Mesenchymal stem cell (in vitro differentiated cells and primary cell): ENCODE measurements at regions not wholly inside any gene's neighbourhood (a gene's known extent, or its start where the extent isn't known, plus 50 kb on each side); places are given as distances from the start of the nearest gene placed in this dataset.

Experiments used
- DNase-seq: peaks from one replicate; pipeline ENCODE4 v3.0.0-alpha.2; 2013
- H2AFZ ChIP-seq: one replicate; pipeline ENCODE4 v1.6.1; 2013; ENCODE audit warnings: low read depth, mild to moderate bottlenecking, control low read depth, inconsistent platforms, low read length, moderate library complexity
- H2AK5ac ChIP-seq: 2 replicates; pipeline ENCODE4 v1.6.1; 2013; ENCODE audit warnings: low read length, moderate library complexity, mild to moderate bottlenecking, inconsistent platforms; ENCODE audit not compliant: severe bottlenecking
- H2BK120ac ChIP-seq: one replicate; pipeline ENCODE4 v1.6.1; 2013; ENCODE audit warnings: low read depth, mild to moderate bottlenecking, inconsistent platforms, low read length, moderate library complexity
- H2BK12ac ChIP-seq, 2 experiments: one replicate each; pipeline ENCODE4 v1.6.1; 2013; ENCODE audit warnings: inconsistent platforms in 2 of 2, low read length in 2 of 2, mild to moderate bottlenecking in 2 of 2, moderate library complexity in 2 of 2, control low read depth in 1 of 2
- H2BK15ac ChIP-seq: one replicate; pipeline ENCODE4 v1.6.1; 2013; ENCODE audit warnings: mild to moderate bottlenecking, low read depth, inconsistent platforms; ENCODE audit not compliant: poor library complexity, severe bottlenecking
- H2BK5ac ChIP-seq: 2 replicates; pipeline ENCODE4 v1.6.1; 2013; ENCODE audit warnings: low read depth, mild to moderate bottlenecking, low read length, control low read depth, inconsistent platforms; ENCODE audit not compliant: poor library complexity, severe bottlenecking
- H3K14ac ChIP-seq, 2 experiments: one replicate each; pipeline ENCODE4 v1.6.1; 2013; ENCODE audit warnings: inconsistent platforms in 2 of 2, low read length in 2 of 2, control low read depth in 1 of 2, mild to moderate bottlenecking in 1 of 2, moderate library complexity in 1 of 2
- H3K18ac ChIP-seq, 2 experiments: one replicate each; pipeline ENCODE4 v1.6.1; 2013; ENCODE audit warnings: inconsistent platforms in 2 of 2, low read length in 2 of 2, control low read depth in 1 of 2, low read depth in 1 of 2, mild to moderate bottlenecking in 1 of 2
- H3K23ac ChIP-seq, 2 experiments: one replicate each; pipeline ENCODE4 v1.6.1; 2013; ENCODE audit warnings: inconsistent platforms in 2 of 2, low read length in 2 of 2, mild to moderate bottlenecking in 2 of 2, moderate library complexity in 2 of 2, control low read depth in 1 of 2
- H3K27ac ChIP-seq: 2 replicates; pipeline ENCODE4 v1.5.1; 2013; ENCODE audit warnings: mild to moderate bottlenecking, moderate library complexity, low read length, control low read depth, inconsistent platforms; ENCODE audit not compliant: poor library complexity, severe bottlenecking
- H3K27me3 ChIP-seq, 2 experiments: 2 replicates each; pipeline versions ENCODE4 v1.6.1 to v1.7.0; 2013; ENCODE audit warnings: low read length in 2 of 2, mild to moderate bottlenecking in 2 of 2, moderate library complexity in 2 of 2, control low read depth in 1 of 2, inconsistent platforms in 1 of 2; ENCODE audit not compliant: control insufficient read depth in 1 of 2, insufficient read depth in 1 of 2
- H3K36me3 ChIP-seq, 2 experiments: 2 replicates each; pipeline versions ENCODE4 v1.6.1 to v1.7.0; 2013; ENCODE audit warnings: low read length in 2 of 2, control low read depth in 1 of 2, inconsistent platforms in 1 of 2, low read depth in 1 of 2, mild to moderate bottlenecking in 1 of 2; ENCODE audit not compliant: insufficient read depth in 2 of 2, control insufficient read depth in 1 of 2
- H3K4ac ChIP-seq, 2 experiments: one replicate each; pipeline ENCODE4 v1.6.1; 2013; ENCODE audit warnings: inconsistent platforms in 2 of 2, low read length in 2 of 2, mild to moderate bottlenecking in 2 of 2, moderate library complexity in 2 of 2, control low read depth in 1 of 2, low read depth in 1 of 2
- H3K4me1 ChIP-seq: 2 replicates; pipeline ENCODE4 v1.6.1; 2013; ENCODE audit warnings: low read depth, low read length, control low read depth; ENCODE audit not compliant: control insufficient read depth, insufficient read depth
- H3K4me2 ChIP-seq: 2 replicates; pipeline ENCODE4 v1.6.1; 2013; ENCODE audit warnings: low read length, mild to moderate bottlenecking, inconsistent platforms; ENCODE audit not compliant: poor library complexity, severe bottlenecking
- H3K4me3 ChIP-seq, 2 experiments: 2 replicates each; pipeline versions ENCODE4 v1.5.1 to v1.7.0; 2013; ENCODE audit warnings: low read length in 2 of 2, mild to moderate bottlenecking in 2 of 2, control low read depth in 1 of 2, low read depth in 1 of 2; ENCODE audit not compliant: insufficient read depth in 1 of 2
- H3K79me1 ChIP-seq: replicated peaks from 2 replicates; pipeline ENCODE4 v1.6.1; 2013; ENCODE audit warnings: mild to moderate bottlenecking, control low read depth, low read length, inconsistent platforms; ENCODE audit not compliant: poor library complexity, severe bottlenecking
- H3K9ac ChIP-seq: 2 replicates; pipeline ENCODE4 v1.7.0; 2013; ENCODE audit warnings: mild to moderate bottlenecking, low read length, moderate library complexity
- H3K9me3 ChIP-seq: 2 replicates; pipeline ENCODE4 v1.7.0; 2013; ENCODE audit warnings: mild to moderate bottlenecking, low read length; ENCODE audit not compliant: control insufficient read depth
- H4K8ac ChIP-seq: one replicate; pipeline ENCODE4 v1.6.1; 2013; ENCODE audit warnings: inconsistent platforms, mild to moderate bottlenecking, low read length, moderate library complexity
- H4K91ac ChIP-seq: one replicate; pipeline ENCODE4 v1.6.1; 2013; ENCODE audit warnings: mild to moderate bottlenecking, low read length, inconsistent platforms
- WGBS: methylation state at CpG from one replicate; pipeline ENCODE4 v1.1.7; 2013; ENCODE audit warnings: mixed read lengths; 5-methylcytosine and 5-hydroxymethylcytosine counted together

DNA sequence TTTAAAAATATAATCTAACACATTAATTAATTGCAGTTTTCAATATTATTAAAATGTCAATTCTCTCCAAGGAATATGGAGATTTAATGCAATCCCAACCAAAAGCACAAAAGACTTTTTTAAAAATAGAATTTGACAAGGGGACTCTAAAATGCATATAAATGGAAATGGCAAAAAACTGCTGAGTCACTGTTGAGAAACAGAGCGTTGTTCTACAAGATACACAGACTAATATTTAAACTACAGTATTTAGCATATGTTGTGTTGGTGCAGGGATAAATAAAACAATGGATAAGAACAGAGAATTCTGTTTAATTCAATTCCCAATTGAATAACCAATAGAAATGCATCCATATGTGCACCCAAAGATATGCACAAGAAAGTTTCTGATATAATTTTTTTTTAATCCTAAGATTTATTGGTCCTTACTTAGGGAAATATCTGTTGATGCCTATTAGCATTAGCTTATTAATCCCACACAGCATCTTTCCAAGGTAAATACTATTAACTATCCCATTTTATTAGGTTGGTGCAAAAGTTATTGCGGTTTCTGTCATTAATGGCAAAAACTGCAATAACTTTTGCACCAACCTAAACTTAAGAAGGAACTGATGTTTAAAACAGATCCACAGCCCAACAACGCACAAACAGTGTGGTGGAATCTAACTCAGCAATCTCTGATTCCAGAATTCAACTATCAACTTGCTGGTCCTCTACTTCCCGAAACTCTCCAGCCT, 86.8 kb upstream of the VEGFC start:
- Histone ChIP-seq H3K4ac (no peak overlapping the region), H2BK15ac (no peak overlapping the region), H3K4me2 (no peak overlapping the region), H4K8ac (no peak overlapping the region), H2BK5ac (no peak overlapping the region), H3K4me3 (no peak overlapping the region), H2BK120ac (no peak overlapping the region), H3K9me3 (no peaks in the 10 kb centered on the region), H3K18ac (no peak overlapping the region), H3K14ac (no peak overlapping the region), H3K79me1 (no peaks in the 10 kb centered on the region), H2AK5ac (no peak overlapping the region), H3K4me1 (peaks cover 2% of the 10 kb centered on the region), H4K91ac (no peak overlapping the region), H3K23ac (no peak overlapping the region), H3K27me3 (no peaks in the 10 kb centered on the region), H3K36me3 (no peaks in the 10 kb centered on the region), H3K27ac (no peak overlapping the region), H2AFZ (no peak overlapping the region), H2BK12ac (no peak overlapping the region), H3K9ac (no peak overlapping the region)
- DNase-seq = peak; percentile 37
- WGBS = 97% methylated on average over 3 of the region's 4 CpGs

DNA sequence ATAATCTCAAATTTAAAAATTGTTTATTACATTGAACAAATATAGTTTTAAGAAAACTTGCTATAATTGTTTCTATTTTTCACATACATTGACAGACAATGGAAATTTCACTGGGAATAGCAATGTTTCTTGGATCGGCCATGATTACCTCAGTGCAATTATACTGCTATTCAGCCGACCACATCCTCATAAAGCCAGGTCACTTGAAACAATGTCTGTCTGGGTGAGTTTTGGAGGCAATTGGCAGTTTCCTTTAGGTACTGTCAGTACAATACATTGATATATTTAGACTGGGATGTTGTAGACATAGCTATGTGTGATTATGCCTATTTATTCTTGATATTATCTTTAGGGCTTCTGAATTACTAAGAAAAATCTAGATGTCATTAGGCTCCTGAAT, 89.5 kb upstream of the VEGFC start:
- Histone ChIP-seq H3K27me3 (no peaks in the 10 kb centered on the region), H4K8ac (no peak overlapping the region), H4K91ac (no peak overlapping the region), H3K14ac (no peak overlapping the region), H2BK12ac (no peak overlapping the region), H3K4ac (no peak overlapping the region), H3K36me3 (no peaks in the 10 kb centered on the region), H2AK5ac (no peak overlapping the region), H3K23ac (no peak overlapping the region), H2BK15ac (no peak overlapping the region), H3K9me3 (no peaks in the 10 kb centered on the region), H3K9ac (no peak overlapping the region), H3K4me2 (no peak overlapping the region), H3K18ac (peak overlapping the region in 1 of 2 experiments; percentile 75), H2AFZ (no peak overlapping the region), H3K4me1 (peaks cover 2% of the 10 kb centered on the region), H3K27ac (no peak overlapping the region), H3K4me3 (no peak overlapping the region), H3K79me1 (no peaks in the 10 kb centered on the region), H2BK5ac (no peak overlapping the region), H2BK120ac (no peak overlapping the region)
- DNase-seq = no peak
- 87% methylated on average over 2 of the region's 2 CpGs for WGBS

DNA sequence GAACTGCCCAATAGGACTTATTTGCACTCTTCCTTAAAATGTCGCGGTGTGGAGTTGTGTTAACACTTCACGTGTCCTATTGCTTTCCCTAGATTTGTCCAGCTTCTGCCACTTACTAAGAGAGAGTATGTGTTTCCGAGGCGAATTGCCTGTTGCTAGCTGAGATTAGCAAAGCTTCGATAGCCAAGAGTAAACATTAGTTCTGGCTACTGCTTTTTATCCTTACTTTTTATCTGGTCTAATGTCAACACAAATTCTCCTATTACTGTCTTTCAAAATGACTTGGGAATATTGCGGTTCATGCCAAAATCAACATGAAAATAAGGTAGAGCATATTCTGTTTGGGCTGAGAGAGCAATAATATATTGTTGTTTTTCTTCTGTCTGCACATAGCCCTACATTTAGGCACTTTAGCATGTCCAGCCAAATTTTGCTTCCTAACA, 90.4 kb upstream of the VEGFC start:
- Histone ChIP-seq H2BK15ac (no peak overlapping the region), H3K27me3 (no peaks in the 10 kb centered on the region), H3K9me3 (no peaks in the 10 kb centered on the region), H3K18ac (no peak overlapping the region), H3K9ac (no peak overlapping the region), H2BK5ac (no peak overlapping the region), H4K91ac (no peak overlapping the region), H2BK120ac (no peak overlapping the region), H3K4me1 (peaks cover 2% of the 10 kb centered on the region), H3K4me2 (peak overlapping the region; percentile 41), H3K14ac (no peak overlapping the region), H2BK12ac (no peak overlapping the region), H3K23ac (no peak overlapping the region), H3K36me3 (no peaks in the 10 kb centered on the region), H2AFZ (no peak overlapping the region), H3K4me3 (no peak overlapping the region), H3K4ac (no peak overlapping the region), H2AK5ac (no peak overlapping the region), H3K27ac (peak overlapping the region; percentile 85), H3K79me1 (no peaks in the 10 kb centered on the region), H4K8ac (no peak overlapping the region)
- DNase-seq = peak; percentile 64
- WGBS = 36% methylated on average over 3 of the region's 7 CpGs

DNA sequence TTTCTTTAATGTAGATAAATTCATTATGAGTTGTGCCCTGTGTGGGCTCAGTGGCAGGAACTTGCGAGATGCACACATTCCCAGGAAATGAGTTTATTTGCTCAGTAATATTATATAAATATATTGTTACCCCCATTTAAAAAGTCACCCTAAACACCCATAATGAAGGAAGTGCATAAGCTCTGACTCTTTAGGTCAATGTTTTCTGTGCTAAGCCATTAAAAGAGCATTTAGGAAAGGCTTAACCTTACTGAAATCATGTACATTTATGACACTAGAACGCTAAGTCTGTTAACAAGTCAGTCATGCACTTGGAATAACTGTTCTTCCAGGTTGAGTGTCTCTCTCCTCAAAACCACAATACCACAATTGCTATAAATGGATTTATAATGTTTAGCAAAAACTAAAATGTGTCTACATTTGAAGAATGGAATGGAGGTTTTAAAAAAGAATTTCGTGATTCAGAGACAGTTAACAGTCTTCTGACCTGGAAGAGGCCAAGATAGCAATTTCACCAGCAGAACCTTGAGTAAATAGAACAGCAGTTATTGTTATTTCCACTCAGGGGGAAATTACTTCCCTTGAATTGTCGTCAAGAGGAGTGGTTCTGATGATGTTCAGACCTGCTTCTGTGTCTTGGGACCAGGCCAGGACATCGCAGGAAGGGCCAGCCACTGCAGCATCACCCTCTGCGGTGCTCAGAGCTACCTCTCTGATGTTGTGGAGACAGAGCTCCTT, 91.1 kb upstream of the VEGFC start:
- H4K91ac ChIP-seq = no peak overlapping the region
- H3K14ac ChIP-seq = no peak overlapping the region
- H3K23ac ChIP-seq = no peak overlapping the region
- H2BK120ac ChIP-seq = no peak overlapping the region
- no peak overlapping the region for H2AK5ac ChIP-seq
- no peak overlapping the region for H2AFZ ChIP-seq
- H3K27me3 ChIP-seq = no peaks in the 10 kb centered on the region
- no peak overlapping the region for H2BK15ac ChIP-seq
- H2BK5ac ChIP-seq = no peak overlapping the region
- H3K4ac ChIP-seq = peak overlapping the region in 1 of 2 experiments; percentile 58
- WGBS = 10% methylated on average over 5 of the region's 6 CpGs
- no peaks in the 10 kb centered on the region for H3K36me3 ChIP-seq
- peak; percentile 87 for DNase-seq
- H3K4me2 ChIP-seq = peak overlapping the region; percentile 41
- H3K27ac ChIP-seq = peak overlapping the region; percentile 85
- H3K18ac ChIP-seq = peak overlapping the region in 1 of 2 experiments; percentile 73
- H4K8ac ChIP-seq = no peak overlapping the region
- H3K9ac ChIP-seq = no peak overlapping the region
- peak overlapping the region in 1 of 2 experiments; percentile 83 for H2BK12ac ChIP-seq
- H3K9me3 ChIP-seq = no peaks in the 10 kb centered on the region
- H3K79me1 ChIP-seq = no peaks in the 10 kb centered on the region
- H3K4me1 ChIP-seq = peaks cover 2% of the 10 kb centered on the region
- H3K4me3 ChIP-seq = no peak overlapping the region
